T-cell (primary cell): ENCODE measurements at regions not wholly inside any gene's neighbourhood (a gene's known extent, or its start where the extent isn't known, plus 50 kb on each side); places are given as distances from the start of the nearest gene placed in this dataset.

ENCODE experiments used
- ATAC-seq, 4 experiments: fragments of 200-7000 bp in 3 of 4; fragments of 150-1000 bp in 1 of 4; cut with Tn5 transposase; replicated peaks in 1 of 4; 1 replicate in 3 of 4; 2 replicates in 1 of 4; pipeline ENCODE4 v1.10.0; 2021; ENCODE audit warnings: moderate library complexity in 3 of 4, mild to moderate bottlenecking in 2 of 4, moderate number of reproducible peaks in 1 of 4
- CTCF ChIA-PET, 2 donors: fragments of 300-600 bp; sonication (Branson Sonifier 250); formaldehyde crosslinking; loops; one replicate each; lab custom pipeline; 2022; ENCODE audit warnings: antibody characterized with exemption in 2 of 2; lab: Charles Lee
- POLR2A ChIA-PET, 2 donors: fragments of 300-600 bp; sonication (Branson Sonifier 250); formaldehyde crosslinking; loops; one replicate each; lab custom pipeline; 2022; ENCODE audit warnings: antibody characterized with exemption in 2 of 2; lab: Charles Lee
- DNase-seq, 35 experiments: peaks; one replicate each; pipeline versions ENCODE4 v3.0.0 to v3.0.0-alpha.2; 2013 to 2023
- H3K27ac ChIP-seq: one replicate; pipeline ENCODE4 v1.5.1; 2013; ENCODE audit warnings: low read length
- H3K27me3 ChIP-seq, 2 experiments: replicated peaks in 1 of 2; 1 replicate in 1 of 2; 2 replicates in 1 of 2; pipeline versions ENCODE4 v1.6.1 to v1.7.0; 2013; ENCODE audit warnings: low read length in 1 of 2, mixed read lengths in 1 of 2; ENCODE audit not compliant: control insufficient read depth in 2 of 2, insufficient read depth in 2 of 2; ENCODE audit errors: extremely low read depth in 1 of 2
- H3K36me3 ChIP-seq, 2 donors: 1 replicate in 1 of 2; 2 replicates in 1 of 2; pipeline versions ENCODE4 v1.6.1 to v1.7.0; 2013; ENCODE audit warnings: low read length in 1 of 2; ENCODE audit not compliant: control insufficient read depth in 2 of 2, insufficient read depth in 1 of 2; ENCODE audit errors: extremely low read depth in 1 of 2
- H3K4me1 ChIP-seq, 2 experiments: 1 replicate in 1 of 2; 2 replicates in 1 of 2; pipeline versions ENCODE4 v1.6.1 to v1.7.0; 2013; ENCODE audit warnings: low read length in 2 of 2, mixed read lengths in 1 of 2; ENCODE audit not compliant: insufficient read depth in 2 of 2, control insufficient read depth in 1 of 2; ENCODE audit errors: extremely low read depth in 1 of 2
- H3K4me3 ChIP-seq, 2 donors: 1 replicate in 1 of 2; 2 replicates in 1 of 2; pipeline versions ENCODE4 v1.5.1 to v1.7.0; 2013; ENCODE audit warnings: mild to moderate bottlenecking in 2 of 2, low read length in 1 of 2, moderate library complexity in 1 of 2; ENCODE audit not compliant: control insufficient read depth in 1 of 2; ENCODE audit errors: extremely low read depth in 1 of 2
- H3K9me3 ChIP-seq: 2 replicates; pipeline ENCODE4 v1.7.0; 2013
- H3K27ac Mint-ChIP-seq, 2 donors: one replicate each; pipeline ENCODE4 v1.8.0; 2020 to 2021; ENCODE audit warnings: mild to moderate bottlenecking in 2 of 2, mixed read lengths in 2 of 2
- H3K27me3 Mint-ChIP-seq, 2 donors: one replicate each; pipeline ENCODE4 v1.8.0; 2021 to 2022; ENCODE audit warnings: mixed read lengths in 2 of 2
- H3K36me3 Mint-ChIP-seq: one replicate; pipeline ENCODE4 v1.8.0; 2021; ENCODE audit warnings: mixed read lengths
- H3K4me1 Mint-ChIP-seq, 3 donors: one replicate each; pipeline ENCODE4 v1.8.0; 2020 to 2022; ENCODE audit warnings: mixed read lengths in 3 of 3, mild to moderate bottlenecking in 1 of 3
- H3K4me3 Mint-ChIP-seq, 3 donors: one replicate each; pipeline ENCODE4 v1.8.0; 2020 to 2022; ENCODE audit warnings: mild to moderate bottlenecking in 3 of 3, mixed read lengths in 3 of 3, moderate library complexity in 3 of 3
- H3K9me3 Mint-ChIP-seq, 3 donors: one replicate each; pipeline ENCODE4 v1.8.0; 2020 to 2022; ENCODE audit warnings: mixed read lengths in 3 of 3
- WGBS: methylation state at CpG from one replicate; pipeline ENCODE4 v1.1.5; 2013; ENCODE audit warnings: missing lambda C conversion rate; ENCODE audit not compliant: insufficient coverage; 5-methylcytosine and 5-hydroxymethylcytosine counted together

- no peak for ATAC-seq
- WGBS, result 100% methylated on average over 2 of the region's 3 CpGs
- Histone ChIP-seq H3K36me3 (no peaks in the 10 kb centered on the region), H3K4me3 (no peak overlapping the region), H3K27ac (no peak overlapping the region), H3K9me3 (no peaks in the 10 kb centered on the region), H3K4me1 (peaks cover 6 to 11% of the 10 kb centered on the region in 2 experiments), H3K27me3 (no peaks in the 10 kb centered on the region)
- POLR2A ChIA-PET, result no interaction called here
- peaks cover 14 to 21% (median 21%) of the 10 kb centered on the region in 3 donors for H3K4me1 Mint-ChIP-seq
- CTCF ChIA-PET, result interaction anchor here (0.6 kb wide), 2 partner anchors 11 to 62 kb away, joined by 4 read pairs; no protein-coding TSS in a partner anchor
- no peak overlapping the region for H3K4me3 Mint-ChIP-seq
- no peaks in the 10 kb centered on the region for H3K9me3 Mint-ChIP-seq
- no peaks in the 10 kb centered on the region for H3K27me3 Mint-ChIP-seq
- no peak overlapping the region for H3K27ac Mint-ChIP-seq
- no peak for DNase-seq
- no peaks in the 10 kb centered on the region for H3K36me3 Mint-ChIP-seq
These were observed 195.8 kb upstream of the JUN start for GRCh38 chr1:58979677-58980076.

GRCh38 chr1:58981392-58981791 is 197.5 kb upstream of the JUN start:
- Mint-ChIP-seq H3K27me3 (no peaks in the 10 kb centered on the region), H3K27ac (no peak overlapping the region), H3K4me1 (peaks cover 14 to 21% (median 21%) of the 10 kb centered on the region in 3 donors), H3K9me3 (no peaks in the 10 kb centered on the region), H3K4me3 (no peak overlapping the region), H3K36me3 (no peaks in the 10 kb centered on the region)
- DNase-seq (no peak), ATAC-seq (no peak)
- ChIA-PET CTCF (no interaction called here), POLR2A (no interaction called here)
- H3K4me1 ChIP-seq, result peaks cover 6 to 11% of the 10 kb centered on the region in 2 experiments
- no peaks in the 10 kb centered on the region for H3K36me3 ChIP-seq
- H3K27ac ChIP-seq, result no peak overlapping the region
- no CpG with 5 or more reads among the region's 1 CpG for WGBS
- H3K9me3 ChIP-seq, result no peaks in the 10 kb centered on the region
- no peaks in the 10 kb centered on the region for H3K27me3 ChIP-seq
- H3K4me3 ChIP-seq, result no peak overlapping the region

- Histone ChIP-seq H3K4me1 (peaks cover 6 to 16% of the 10 kb centered on the region in 2 experiments), H3K27me3 (no peaks in the 10 kb centered on the region), H3K36me3 (no peaks in the 10 kb centered on the region), H3K9me3 (no peaks in the 10 kb centered on the region), H3K4me3 (no peak overlapping the region), H3K27ac (no peak overlapping the region)
- H3K36me3 Mint-ChIP-seq, result no peaks in the 10 kb centered on the region
- CTCF ChIA-PET, result interaction anchor here in 1 of 2 donors (0.5 kb wide), 1 partner anchor 53 kb away, joined by 3 read pairs; no protein-coding TSS in a partner anchor
- POLR2A ChIA-PET, result interaction anchor here in 1 of 2 donors (0.6 kb wide), 1 partner anchor 42 kb away, joined by 4 read pairs; no protein-coding TSS in a partner anchor
- H3K27me3 Mint-ChIP-seq, result no peaks in the 10 kb centered on the region
- no peaks in the 10 kb centered on the region for H3K9me3 Mint-ChIP-seq
- peaks cover 22 to 29% (median 25%) of the 10 kb centered on the region in 3 donors for H3K4me1 Mint-ChIP-seq
- no peak for ATAC-seq
- WGBS, result 65% methylated on average over 3 of the region's 8 CpGs
- H3K4me3 Mint-ChIP-seq, result no peak overlapping the region
- no peak overlapping the region for H3K27ac Mint-ChIP-seq
- no peak for DNase-seq
These were observed 198.6 kb upstream of the JUN start for GRCh38 chr1:58982259-58982998.

- Histone ChIP-seq H3K27ac (no peak overlapping the region), H3K4me1 (peaks cover 6 to 23% of the 10 kb centered on the region in 2 experiments), H3K9me3 (no peaks in the 10 kb centered on the region), H3K36me3 (no peaks in the 10 kb centered on the region), H3K4me3 (no peak overlapping the region), H3K27me3 (no peaks in the 10 kb centered on the region)
- no peak overlapping the region for H3K4me3 Mint-ChIP-seq
- H3K27me3 Mint-ChIP-seq, result no peaks in the 10 kb centered on the region
- POLR2A ChIA-PET, result no interaction called here
- no peak for DNase-seq
- peaks cover 29 to 34% (median 30%) of the 10 kb centered on the region in 3 donors for H3K4me1 Mint-ChIP-seq
- H3K9me3 Mint-ChIP-seq, result no peaks in the 10 kb centered on the region
- no peaks in the 10 kb centered on the region for H3K36me3 Mint-ChIP-seq
- WGBS, result 100% methylated on average over 1 of the region's 3 CpGs
- CTCF ChIA-PET, result no interaction called here
- no peak for ATAC-seq
- H3K27ac Mint-ChIP-seq, result no peak overlapping the region
These were observed 199.3 kb upstream of the JUN start for GRCh38 chr1:58983162-58983561.

GRCh38 chr1:58983633-58984245 is 199.9 kb upstream of the JUN start:
- Mint-ChIP-seq H3K27ac (no peak overlapping the region), H3K36me3 (no peaks in the 10 kb centered on the region), H3K4me3 (no peak overlapping the region), H3K27me3 (no peaks in the 10 kb centered on the region), H3K4me1 (peaks cover 26 to 28% (median 28%) of the 10 kb centered on the region in 3 donors), H3K9me3 (no peaks in the 10 kb centered on the region)
- Histone ChIP-seq H3K27me3 (no peaks in the 10 kb centered on the region), H3K4me1 (peaks cover 6 to 21% of the 10 kb centered on the region in 2 experiments), H3K9me3 (no peaks in the 10 kb centered on the region), H3K36me3 (no peaks in the 10 kb centered on the region), H3K4me3 (no peak overlapping the region), H3K27ac (no peak overlapping the region)
- ATAC-seq, result no peak
- ChIA-PET POLR2A (no interaction called here), CTCF (interaction anchor here in 1 of 2 donors (0.5 kb wide), 1 partner anchor 895 kb away, joined by 4 read pairs; no protein-coding TSS in a partner anchor)
- WGBS, result no CpG with 5 or more reads among the region's 2 CpGs
- DNase-seq, result no peak

GRCh38 chr1:58986996-58987767 is 203.3 kb upstream of the JUN start:
- Mint-ChIP-seq H3K27ac (peak overlapping the region; percentile 22 to 33), H3K27me3 (no peaks in the 10 kb centered on the region), H3K4me1 (peaks cover 13 to 18% (median 14%) of the 10 kb centered on the region in 3 donors), H3K36me3 (no peaks in the 10 kb centered on the region), H3K4me3 (no peak overlapping the region), H3K9me3 (no peaks in the 10 kb centered on the region)
- Histone ChIP-seq H3K4me3 (no peak overlapping the region), H3K36me3 (no peaks in the 10 kb centered on the region), H3K27me3 (no peaks in the 10 kb centered on the region), H3K9me3 (no peaks in the 10 kb centered on the region), H3K27ac (no peak overlapping the region), H3K4me1 (peaks cover 0 to 12% of the 10 kb centered on the region in 2 experiments)
- CTCF ChIA-PET, result no interaction called here
- ATAC-seq (peak; percentile 77 to 92 (median 82)), DNase-seq (peak in 4 of 35 experiments; percentile 3 to 31 (median 10))
- POLR2A ChIA-PET, result no interaction called here
- WGBS, result no CpG with 5 or more reads among the region's 4 CpGs
